Kidney (tissue), 13 donors: ENCODE measurements at regions not wholly inside any gene's neighbourhood (a gene's known extent, or its start where the extent isn't known, plus 50 kb on each side); places are given as distances from the start of the nearest gene placed in this dataset.

Source experiments
- DNase-seq, 5 donors: peaks; one replicate each; pipeline ENCODE4 v3.0.0-alpha.2; 2013 to 2020
- FAIRE-seq: peaks from 2 replicates; lab custom pipeline; 2012; peaks lifted over from hg19 to GRCh38; lab: Jason Lieb, UNC
- H3K27ac ChIP-seq, 2 donors: one replicate each; pipeline ENCODE4 v1.7.0; 2013; ENCODE audit warnings: low read depth in 2 of 2, low read length in 2 of 2, inconsistent platforms in 1 of 2
- H3K27me3 ChIP-seq: one replicate; pipeline ENCODE4 v1.7.1; 2013; ENCODE audit warnings: low read length, inconsistent platforms; ENCODE audit not compliant: control insufficient read depth, insufficient read depth
- H3K36me3 ChIP-seq, 3 donors: one replicate each; pipeline versions ENCODE4 v1.7.0 to v1.7.1; 2013; ENCODE audit warnings: low read length in 3 of 3, control low read depth in 1 of 3, inconsistent platforms in 1 of 3; ENCODE audit not compliant: insufficient read depth in 3 of 3, control insufficient read depth in 2 of 3
- H3K4me1 ChIP-seq, 3 donors: one replicate each; pipeline versions ENCODE4 v1.7.0 to v1.7.1; 2013; ENCODE audit warnings: low read length in 3 of 3, inconsistent platforms in 1 of 3, low read depth in 1 of 3; ENCODE audit not compliant: control insufficient read depth in 2 of 3, insufficient read depth in 2 of 3
- H3K4me3 ChIP-seq, 3 donors: one replicate each; pipeline versions ENCODE4 v1.7.0 to v1.8.1; 2013; ENCODE audit warnings: low read length in 3 of 3, control low read depth in 1 of 3, inconsistent platforms in 1 of 3
- H3K9ac ChIP-seq, 3 donors: one replicate each; pipeline versions ENCODE4 v1.7.0 to v1.7.1; 2013; ENCODE audit warnings: low read length in 3 of 3, control low read depth in 1 of 3, inconsistent platforms in 1 of 3
- H3K9me3 ChIP-seq, 3 donors: one replicate each; pipeline versions ENCODE4 v1.7.0 to v1.7.1; 2013; ENCODE audit warnings: low read length in 3 of 3, control low read depth in 1 of 3, inconsistent platforms in 1 of 3; ENCODE audit not compliant: control insufficient read depth in 2 of 3, insufficient read depth in 1 of 3
- intact Hi-C: fragments of 100-400 bp; cut with DNase I; formaldehyde crosslinking; loops from one replicate; pipeline ENCODE4 v1.11.1; 2022
- TF ChIP-seq, protein P1 (sequence below): IDR thresholded peaks from 3 replicates; pipeline ENCODE4 v1.5.1; 2012; ENCODE audit warnings: mild to moderate bottlenecking, moderate library complexity, borderline replicate concordance; ENCODE audit not compliant: insufficient read depth; ENCODE audit errors: extremely low read depth
- donor health status: control.
- donor health status: control.
- donor health status: control.
- donor health status: control.
- donor health status: control.
- donor health status: DM: yes; HTN: yes; CAD: no.
- donor health status: Normal renal cell carcinoma (clear cell type).

- H3K4me3 ChIP-seq: no peak overlapping the region
- peak in 1 of 5 donors; percentile 12 for DNase-seq
- no peaks in the 10 kb centered on the region for H3K36me3 ChIP-seq
- FAIRE-seq: no peak
- no peak overlapping the region for H3K9ac ChIP-seq
- intact Hi-C loops: no loop called here
- no peak overlapping the region for H3K27ac ChIP-seq
- no peaks in the 10 kb centered on the region for H3K27me3 ChIP-seq
- no peaks in the 10 kb centered on the region for H3K9me3 ChIP-seq
- TF ChIP-seq, protein P1, sequence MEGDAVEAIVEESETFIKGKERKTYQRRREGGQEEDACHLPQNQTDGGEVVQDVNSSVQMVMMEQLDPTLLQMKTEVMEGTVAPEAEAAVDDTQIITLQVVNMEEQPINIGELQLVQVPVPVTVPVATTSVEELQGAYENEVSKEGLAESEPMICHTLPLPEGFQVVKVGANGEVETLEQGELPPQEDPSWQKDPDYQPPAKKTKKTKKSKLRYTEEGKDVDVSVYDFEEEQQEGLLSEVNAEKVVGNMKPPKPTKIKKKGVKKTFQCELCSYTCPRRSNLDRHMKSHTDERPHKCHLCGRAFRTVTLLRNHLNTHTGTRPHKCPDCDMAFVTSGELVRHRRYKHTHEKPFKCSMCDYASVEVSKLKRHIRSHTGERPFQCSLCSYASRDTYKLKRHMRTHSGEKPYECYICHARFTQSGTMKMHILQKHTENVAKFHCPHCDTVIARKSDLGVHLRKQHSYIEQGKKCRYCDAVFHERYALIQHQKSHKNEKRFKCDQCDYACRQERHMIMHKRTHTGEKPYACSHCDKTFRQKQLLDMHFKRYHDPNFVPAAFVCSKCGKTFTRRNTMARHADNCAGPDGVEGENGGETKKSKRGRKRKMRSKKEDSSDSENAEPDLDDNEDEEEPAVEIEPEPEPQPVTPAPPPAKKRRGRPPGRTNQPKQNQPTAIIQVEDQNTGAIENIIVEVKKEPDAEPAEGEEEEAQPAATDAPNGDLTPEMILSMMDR: no peak
- H3K4me1 ChIP-seq: no peaks in the 10 kb centered on the region
Observed at GRCh38 chr4:156242390-156242789, 288.7 kb upstream of the CTSO start.

GRCh38 chr4:156241896-156242295 is 288.2 kb upstream of the CTSO start:
- Histone ChIP-seq H3K9me3 (no peaks in the 10 kb centered on the region), H3K27me3 (no peaks in the 10 kb centered on the region), H3K36me3 (no peaks in the 10 kb centered on the region), H3K4me1 (no peaks in the 10 kb centered on the region), H3K4me3 (no peak overlapping the region), H3K9ac (no peak overlapping the region), H3K27ac (no peak overlapping the region)
- FAIRE-seq (no peak), DNase-seq (no peak)
- intact Hi-C loops: no loop called here
- TF ChIP-seq, protein P1: no peak

- no peaks in the 10 kb centered on the region for H3K36me3 ChIP-seq
- intact Hi-C loops: no loop called here
- no peak overlapping the region for H3K27ac ChIP-seq
- no peaks in the 10 kb centered on the region for H3K9me3 ChIP-seq
- H3K4me1 ChIP-seq: no peaks in the 10 kb centered on the region
- TF ChIP-seq, protein P1: no peak
- no peak for FAIRE-seq
- no peak overlapping the region for H3K4me3 ChIP-seq
- no peak overlapping the region for H3K9ac ChIP-seq
- H3K27me3 ChIP-seq: no peaks in the 10 kb centered on the region
- DNase-seq: no peak
Observed at GRCh38 chr4:156238171-156238570, 284.5 kb upstream of the CTSO start.

- Histone ChIP-seq H3K27ac (no peak overlapping the region), H3K9ac (no peak overlapping the region), H3K36me3 (no peaks in the 10 kb centered on the region), H3K4me1 (no peaks in the 10 kb centered on the region), H3K4me3 (no peak overlapping the region), H3K27me3 (no peaks in the 10 kb centered on the region), H3K9me3 (no peaks in the 10 kb centered on the region)
- TF ChIP-seq, protein P1: no peak
- intact Hi-C loops: no loop called here
- FAIRE-seq (no peak), DNase-seq (no peak)
Observed at GRCh38 chr4:156237231-156237630, 283.6 kb upstream of the CTSO start.
